GM18861 (cell line): ENCODE measurements at regions not wholly inside any gene's neighbourhood (a gene's known extent, or its start where the extent isn't known, plus 50 kb on each side); places are given as distances from the start of the nearest gene placed in this dataset.

Experiments used
- ATAC-seq: cut with Tn5 transposase; IDR thresholded peaks from one replicate; pipeline ENCODE4 v1.9.1; 2021; ENCODE audit not compliant: unreplicated experiment

DNA sequence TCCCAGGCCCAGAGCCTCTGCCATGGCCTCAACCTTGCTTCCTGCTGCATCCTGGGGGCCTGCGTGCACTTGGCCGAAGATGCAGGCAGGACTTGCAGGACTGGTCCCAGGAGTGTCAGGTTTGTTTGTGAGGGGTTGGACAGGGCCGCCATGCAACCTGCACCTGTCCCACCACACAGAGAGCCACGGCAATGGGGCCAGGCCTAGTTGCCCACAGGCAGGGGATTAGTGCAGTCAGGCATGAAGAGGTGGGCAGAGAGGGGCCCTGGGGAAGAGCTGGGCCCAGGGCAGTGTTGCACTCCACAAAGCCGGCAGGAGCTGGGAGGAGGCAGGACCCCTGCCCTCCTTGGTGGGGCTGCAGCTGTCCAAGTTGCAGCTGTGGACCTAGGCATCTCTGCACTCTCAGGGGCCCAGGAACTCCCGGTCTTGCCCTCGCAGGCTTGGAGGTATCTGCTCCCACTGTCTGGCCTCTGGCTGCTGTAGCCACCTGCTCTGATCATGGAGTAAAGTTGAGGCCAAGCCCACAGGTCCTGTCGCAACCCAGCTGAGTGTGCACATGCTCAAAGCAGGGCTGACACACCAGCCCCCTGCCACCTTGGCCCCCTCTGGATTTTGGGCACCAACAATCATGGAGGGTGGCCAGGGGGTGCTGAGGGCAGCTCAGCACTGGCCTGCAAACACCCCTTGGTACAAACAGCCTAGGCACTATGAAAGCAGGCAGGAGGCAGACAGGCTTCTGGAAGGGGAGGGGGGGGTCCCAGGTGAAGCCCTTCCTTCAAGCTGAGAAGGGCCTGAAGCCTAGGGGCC, 190.4 kb upstream of the PCDH10 start:
- no peak for ATAC-seq

DNA sequence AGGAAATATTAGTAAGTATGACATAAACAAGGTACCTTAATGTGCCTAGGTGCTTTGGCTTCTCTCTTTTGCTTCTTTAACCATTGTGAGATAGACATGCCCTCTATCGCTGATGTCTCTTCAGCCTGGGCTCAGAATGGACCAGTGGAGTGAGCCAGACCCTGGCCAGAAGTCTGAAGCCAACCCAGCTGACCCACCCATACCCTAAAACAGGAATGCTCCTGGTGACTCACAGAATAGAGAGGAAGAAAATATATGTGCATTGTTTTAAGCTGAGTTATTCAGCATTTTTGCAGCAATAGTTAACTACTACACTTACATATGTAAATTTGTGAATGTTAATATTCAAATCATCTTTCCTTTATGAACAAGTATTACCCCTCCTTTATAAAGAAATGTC, 167.5 kb upstream of the PCDH10 start:
- no peak for ATAC-seq

DNA sequence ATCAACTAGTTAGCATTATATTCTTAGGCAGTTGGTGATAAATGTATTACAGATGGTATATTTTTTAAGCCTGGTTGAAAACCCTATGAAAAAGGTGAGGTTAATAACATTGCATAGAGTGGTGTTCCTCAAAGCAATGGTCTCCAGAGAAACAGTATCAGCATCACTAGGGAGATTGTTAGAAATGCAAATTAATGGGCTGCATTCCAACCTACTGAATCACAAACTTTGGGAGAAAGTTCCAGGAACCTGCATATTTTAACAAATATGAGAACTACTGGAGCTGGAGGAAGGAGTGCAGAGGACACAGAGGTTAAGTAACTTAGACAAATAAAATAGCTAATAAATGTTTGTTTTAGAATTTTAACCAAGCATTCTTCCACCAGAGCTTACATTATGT, 166.9 kb upstream of the PCDH10 start:
- no peak for ATAC-seq

DNA sequence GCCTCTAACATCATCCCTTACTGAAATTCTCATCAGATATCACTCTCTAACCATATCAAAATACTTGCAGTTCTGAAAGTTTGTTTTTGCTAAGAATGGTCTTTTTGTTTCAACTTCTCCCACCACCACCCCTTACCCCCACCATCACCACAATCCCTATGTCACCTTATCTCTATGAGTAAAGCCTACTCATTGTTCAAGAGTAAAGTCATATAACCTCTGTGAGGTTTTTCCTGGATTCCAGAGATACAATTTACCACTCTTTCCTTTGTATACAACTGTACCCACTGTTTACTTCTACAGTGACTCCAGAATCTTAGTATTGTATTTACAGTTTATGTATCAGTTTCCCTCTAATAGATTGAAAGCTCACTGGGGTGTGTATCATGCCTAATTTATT, 158.0 kb upstream of the PCDH10 start:
- ATAC-seq = no peak

DNA sequence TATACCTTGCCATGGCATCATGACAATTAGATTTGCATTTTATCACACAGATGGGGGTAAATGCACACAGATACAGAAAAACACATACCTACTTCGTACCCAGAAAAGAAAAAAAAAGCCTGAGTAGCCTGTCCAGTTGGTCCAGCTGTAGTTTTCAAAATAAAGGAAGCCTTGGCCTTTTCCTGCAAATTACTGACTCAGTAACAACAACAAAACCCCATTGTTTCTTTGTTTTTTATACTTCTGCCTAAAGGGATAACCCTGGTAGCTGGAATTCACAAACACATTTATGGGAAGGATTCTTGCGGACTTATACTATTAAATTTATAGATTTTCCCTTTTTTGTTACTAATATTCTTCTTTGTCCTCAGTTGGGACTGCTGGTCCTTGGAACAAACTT, 156.4 kb upstream of the PCDH10 start:
- ATAC-seq = no peak

DNA sequence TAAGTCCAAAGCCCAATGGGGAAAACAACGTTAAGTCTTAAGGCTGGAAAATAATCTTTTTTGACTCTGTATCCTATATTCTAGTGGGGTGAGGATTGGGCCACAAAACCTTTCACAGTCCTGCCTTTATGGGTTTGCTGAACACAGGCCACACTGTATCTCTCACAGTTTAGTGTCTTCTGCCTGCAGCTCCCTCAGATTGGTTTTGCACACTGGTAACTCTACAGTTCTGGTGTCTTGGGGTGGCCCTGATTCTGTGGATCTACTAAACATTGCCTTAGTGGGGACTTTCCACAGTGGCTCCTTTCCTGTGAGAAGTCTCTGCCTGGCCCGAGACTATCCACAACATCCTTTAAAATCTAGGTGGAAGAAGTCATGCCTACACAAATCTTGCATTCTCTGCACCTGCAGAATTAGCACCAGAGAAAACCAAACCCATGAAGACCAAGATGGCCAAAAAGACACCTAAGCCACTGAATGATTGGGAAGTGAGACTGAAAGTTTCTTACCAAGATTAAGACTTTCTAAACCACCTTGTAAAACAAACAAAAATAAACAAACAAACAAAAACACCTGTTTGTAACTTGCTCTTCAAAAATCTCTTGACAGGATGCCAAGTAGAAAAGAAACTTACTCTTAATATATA, 150.4 kb upstream of the PCDH10 start:
- ATAC-seq = no peak

DNA sequence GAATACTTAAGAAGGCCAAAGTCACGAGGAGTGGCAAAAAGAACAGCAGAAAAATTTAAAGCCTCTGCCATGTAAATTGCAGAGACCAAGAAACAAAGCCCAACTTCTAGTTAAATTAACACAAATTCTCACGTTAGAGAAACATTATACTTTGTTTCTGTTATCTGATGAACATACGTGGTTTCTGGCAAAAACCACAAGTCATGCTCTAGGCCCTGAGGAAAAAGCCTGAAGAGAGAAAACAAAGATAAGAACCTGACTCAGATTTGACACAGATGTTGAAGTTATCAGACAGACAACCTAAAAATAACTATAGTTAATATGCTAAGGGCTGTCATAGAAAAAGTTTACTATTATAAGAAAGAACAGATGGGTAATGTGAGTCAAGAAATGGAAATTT, 149.1 kb upstream of the PCDH10 start:
- no peak for ATAC-seq

DNA sequence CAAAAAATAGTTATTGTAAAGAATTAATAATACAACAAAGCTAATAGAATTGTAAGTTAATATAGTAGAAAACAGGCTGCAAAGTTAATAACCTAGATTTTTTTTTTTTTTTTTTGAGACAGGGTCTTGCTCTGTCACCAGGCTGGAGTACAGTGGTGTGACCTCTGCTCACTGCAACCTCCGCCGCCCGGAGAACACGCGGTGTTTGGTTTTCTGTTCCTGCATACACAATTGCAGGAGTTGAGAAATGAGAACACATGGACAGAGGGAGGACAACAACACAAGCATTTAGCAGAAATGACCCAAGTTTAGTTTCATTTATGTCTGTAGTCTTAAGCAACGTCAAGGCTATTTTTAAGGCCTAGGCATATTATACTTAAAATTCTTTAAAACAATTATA, 145.9 kb upstream of the PCDH10 start:
- ATAC-seq = no peak

DNA sequence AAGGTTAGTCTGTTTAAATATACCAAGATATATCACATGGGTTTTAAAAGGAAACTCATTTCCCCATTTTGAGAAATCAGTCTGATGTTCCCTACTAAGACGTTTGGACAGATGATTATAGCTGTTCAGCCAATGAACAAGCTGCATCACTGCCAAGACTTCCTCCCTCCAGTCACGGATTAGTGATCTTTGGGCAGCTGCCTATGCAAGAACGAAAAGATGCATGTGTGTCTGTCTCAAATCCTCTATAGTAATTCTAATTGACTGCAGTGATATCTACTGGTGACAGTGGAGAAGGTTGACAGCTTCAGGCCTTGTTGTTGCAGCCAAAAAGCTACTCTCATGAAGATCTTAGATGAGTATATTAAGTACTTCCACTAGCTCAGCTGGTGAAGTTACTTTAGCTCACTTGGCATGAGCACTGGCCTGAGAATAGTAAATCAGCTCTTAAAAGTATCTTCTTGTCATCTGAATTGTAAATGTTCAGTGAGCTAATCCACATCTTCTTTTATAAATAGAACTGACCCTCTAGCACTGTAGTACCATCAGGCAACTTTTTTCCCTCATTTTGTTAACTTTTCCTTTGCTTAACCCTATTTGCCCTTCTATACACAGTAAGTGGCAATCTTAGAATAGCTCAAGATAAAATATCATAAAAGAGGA, 134.5 kb upstream of the PCDH10 start:
- ATAC-seq = no peak

DNA sequence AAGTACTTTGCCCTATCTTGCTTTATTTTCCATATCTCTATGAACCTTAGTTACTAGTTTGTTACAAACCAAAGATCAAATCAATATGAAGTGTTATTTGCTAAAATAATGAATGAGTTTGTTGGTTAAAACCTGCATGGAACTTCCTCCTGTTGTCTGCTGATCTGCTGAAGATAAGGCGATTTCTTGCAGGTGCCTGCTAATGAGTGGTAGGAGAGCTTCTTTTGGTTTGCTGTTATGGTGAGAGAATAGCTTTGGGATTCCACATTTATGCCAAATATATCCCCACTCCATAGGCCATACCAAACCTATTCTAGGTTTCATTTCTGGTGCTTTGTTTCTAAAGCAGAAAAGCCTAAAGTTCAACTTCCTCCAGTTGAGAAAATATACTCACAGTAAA, 103.8 kb upstream of the PCDH10 start:
- ATAC-seq = no peak

DNA sequence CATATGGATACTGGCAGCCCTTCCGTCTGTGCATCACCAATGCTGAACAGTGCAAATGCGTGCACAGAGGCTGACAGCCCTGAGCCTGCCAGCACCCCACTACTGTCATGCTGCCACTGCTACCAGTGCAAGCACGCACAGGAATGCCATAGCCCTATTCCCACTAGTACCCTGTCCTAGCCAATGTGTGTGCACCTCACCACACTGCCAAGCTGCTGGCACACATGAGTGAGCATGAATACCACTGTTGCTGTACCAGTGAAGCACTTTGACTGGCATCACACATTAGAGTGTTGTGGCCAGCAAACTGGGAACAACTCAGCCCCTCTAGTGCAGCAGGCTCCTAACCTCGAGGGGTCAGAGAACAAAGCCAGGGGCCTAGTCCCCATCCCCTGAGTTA, 102.9 kb upstream of the PCDH10 start:
- ATAC-seq = no peak

DNA sequence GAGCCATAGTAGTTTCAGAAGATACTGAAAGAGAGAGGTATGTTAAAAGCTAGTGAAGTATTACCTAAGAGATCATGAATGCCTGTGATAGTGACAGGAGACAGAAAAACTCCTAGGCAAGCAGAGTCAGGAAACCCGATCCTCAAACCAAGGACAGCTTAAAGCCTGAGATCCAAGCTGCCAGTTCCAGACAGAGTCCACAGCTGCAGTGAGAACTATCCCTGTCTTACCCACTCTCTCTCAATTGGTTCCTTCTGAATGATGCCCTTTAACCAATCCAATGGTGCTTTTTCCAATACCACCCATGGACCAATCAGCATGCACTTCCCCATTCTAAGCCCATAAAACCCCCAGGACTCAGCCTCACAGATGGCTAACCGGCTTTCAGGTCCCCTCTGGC, 90.4 kb upstream of the PCDH10 start:
- no peak for ATAC-seq

DNA sequence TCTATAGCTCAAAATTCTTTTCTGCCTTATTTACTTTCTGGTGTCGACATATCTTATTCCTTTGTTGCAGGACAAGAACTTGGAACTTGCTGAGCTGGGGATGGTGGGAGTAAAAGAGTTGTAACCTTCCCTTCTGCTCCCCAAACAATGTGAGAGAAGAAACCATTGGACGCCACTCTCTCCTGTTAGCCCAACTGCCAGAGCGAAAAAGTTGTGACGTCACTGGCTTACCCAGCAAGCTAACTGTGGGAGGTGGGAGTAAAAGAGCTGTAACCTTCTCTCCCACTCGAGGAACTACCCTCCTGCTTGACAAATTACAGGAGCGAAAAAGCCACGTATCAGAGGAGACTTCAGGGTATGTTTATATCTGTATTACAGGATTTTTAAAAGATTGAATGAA, 90.0 kb upstream of the PCDH10 start:
- ATAC-seq = no peak

DNA sequence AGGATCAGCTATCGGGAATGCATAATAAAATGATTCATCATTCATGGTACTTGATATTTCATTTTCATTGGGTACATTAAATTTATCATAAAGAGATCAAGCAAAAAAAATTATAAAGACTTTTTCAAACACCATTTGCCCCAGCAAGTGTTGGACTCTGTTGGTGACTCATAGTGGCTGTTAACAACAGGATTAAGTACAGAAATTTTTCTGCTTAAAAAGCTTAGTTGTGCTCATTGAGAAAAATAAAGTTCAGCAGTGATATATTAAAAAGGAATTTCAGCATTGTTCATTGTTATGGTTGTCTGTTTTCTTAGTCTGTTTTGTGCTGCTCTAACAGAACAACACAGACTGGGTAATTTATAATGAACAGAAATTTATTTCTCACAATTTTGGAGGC, 86.2 kb upstream of the PCDH10 start:
- ATAC-seq = no peak

DNA sequence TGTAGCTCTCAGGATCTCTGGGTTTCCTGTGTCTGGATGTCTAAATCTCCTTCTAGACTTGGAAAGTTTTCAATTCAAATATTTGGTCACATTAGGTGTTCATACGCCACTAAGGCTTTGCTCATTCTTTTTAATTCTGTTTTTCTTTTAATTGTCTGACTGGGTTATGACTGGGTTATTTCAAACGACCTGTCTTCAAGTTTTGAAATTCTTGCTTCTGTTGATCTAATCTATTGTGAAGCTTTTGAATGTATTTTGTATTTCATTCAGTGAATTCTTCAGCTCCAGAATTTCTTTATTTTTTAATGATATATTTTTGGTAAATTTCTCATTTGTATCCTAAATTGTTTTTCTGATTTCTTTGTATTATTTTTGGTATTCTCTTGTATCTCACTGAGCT, 81.0 kb upstream of the PCDH10 start:
- ATAC-seq = no peak

DNA sequence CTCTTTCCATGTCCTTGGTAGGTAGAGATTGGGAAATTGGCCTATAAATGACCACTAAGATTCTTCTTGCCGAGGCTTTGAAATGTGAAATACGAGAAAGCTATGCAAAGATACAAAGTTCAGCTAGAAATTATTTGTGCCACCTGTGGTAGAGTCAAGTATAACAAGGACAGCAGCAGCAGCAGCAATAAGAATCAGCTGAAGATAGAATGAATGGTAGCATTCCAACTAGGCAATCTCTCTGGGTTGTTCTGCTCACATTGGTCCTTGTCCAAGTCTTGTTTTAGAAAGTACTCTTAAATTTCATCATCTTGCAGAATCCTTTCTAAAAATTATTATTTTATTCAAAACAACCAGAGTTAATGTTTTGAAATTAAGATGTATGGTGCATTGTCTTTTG, 67.8 kb upstream of the PCDH10 start:
- no peak for ATAC-seq

DNA sequence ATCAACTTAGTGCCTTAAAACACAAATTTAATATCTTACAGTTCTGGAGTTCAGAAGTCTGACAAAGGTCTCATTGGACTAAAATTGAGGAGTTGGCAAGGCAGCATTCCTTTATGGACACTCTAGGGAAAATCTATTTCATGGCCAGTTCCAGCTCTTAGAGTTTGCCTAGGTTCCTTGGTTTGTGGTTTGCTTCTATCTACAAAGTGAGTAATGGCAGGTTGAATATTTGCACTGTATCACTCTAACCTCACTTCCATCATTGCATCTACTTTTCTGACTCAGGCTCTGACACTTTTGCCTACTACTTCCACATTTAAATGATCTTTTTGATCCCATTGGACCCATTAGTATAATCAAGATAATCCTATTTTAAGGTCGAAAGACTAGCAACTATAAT, 64.7 kb upstream of the PCDH10 start:
- no peak for ATAC-seq

DNA sequence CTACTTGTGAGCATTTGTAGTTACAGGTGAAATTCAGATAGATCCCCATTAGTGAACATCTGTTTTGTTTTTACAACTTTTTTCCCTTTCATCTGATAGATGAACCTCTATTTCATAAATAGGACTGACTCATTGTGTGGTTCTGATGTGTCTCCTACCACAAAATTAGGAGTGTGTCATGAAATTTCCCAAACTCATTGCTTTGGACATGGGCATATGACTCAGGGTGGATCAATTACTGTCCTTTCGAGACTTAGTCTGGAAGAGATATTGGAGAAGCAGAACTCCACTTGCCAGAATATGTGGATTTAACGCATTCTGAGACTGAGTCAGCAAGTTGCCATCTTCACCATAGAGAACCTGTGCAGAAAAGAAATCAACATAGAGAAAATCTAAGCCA, 53.5 kb upstream of the PCDH10 start:
- no peak for ATAC-seq

DNA sequence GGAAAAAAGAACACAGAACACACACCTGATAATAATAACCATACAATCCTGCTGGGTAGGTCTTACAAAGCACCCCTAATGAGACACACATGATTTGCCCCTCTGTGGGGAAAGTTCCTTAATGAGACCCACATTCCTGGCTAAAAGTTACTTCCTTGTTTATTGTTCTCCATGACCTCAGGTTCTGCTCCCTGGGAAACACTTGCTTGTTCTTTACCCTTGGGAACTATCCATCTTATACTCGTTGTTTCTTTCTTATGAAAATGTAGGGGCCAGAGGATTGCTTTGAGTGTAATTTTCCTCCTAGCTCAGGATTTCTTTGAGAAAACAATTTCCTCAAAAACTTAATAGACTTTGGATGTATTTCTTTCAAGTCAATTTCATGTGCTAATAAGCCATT, 52.1 kb upstream of the PCDH10 start:
- ATAC-seq = no peak
